Vagina (tissue), 2 donors: ENCODE measurements at regions not wholly inside any gene's neighbourhood (a gene's known extent, or its start where the extent isn't known, plus 50 kb on each side); places are given as distances from the start of the nearest gene placed in this dataset.
"Not testable (repeated sequence)": the region's sequence is repeated elsewhere in the genome, so short reads cannot be mapped to it uniquely, and the experiment has no call there.

Experiments
- DNase-seq, 2 donors: peaks; one replicate each; pipeline ENCODE4 v3.0.0-alpha.2; 2017; ENCODE audit errors: extremely low spot score in 2 of 2
- H3K27ac ChIP-seq: fragments of 200-600 bp; sonication (generic); one replicate; pipeline ENCODE4 v1.5.1; 2019
- H3K27me3 ChIP-seq: fragments of 200-600 bp; sonication (generic); one replicate; pipeline ENCODE4 v1.5.1; 2019
- H3K36me3 ChIP-seq, 2 donors: fragments of 200-600 bp; sonication (generic); one replicate each; pipeline ENCODE4 v1.5.1; 2017 to 2019
- H3K4me1 ChIP-seq: fragments of 200-600 bp; sonication (generic); one replicate; pipeline ENCODE4 v1.5.1; 2019
- H3K4me3 ChIP-seq, 2 donors: fragments of 200-600 bp; sonication (generic); 1 replicate in 1 of 2; 2 replicates in 1 of 2; pipeline ENCODE4 v1.5.1; 2016 to 2019
- H3K9me3 ChIP-seq: fragments of 200-600 bp; sonication (generic); one replicate; pipeline ENCODE4 v1.5.1; 2019
- CTCF ChIP-seq, 3 experiments: fragments of 450-650 bp in 2 of 3; fragments of 200-600 bp in 1 of 3; sonication (generic) in 1 of 3; IDR thresholded peaks; one replicate each; pipeline ENCODE4 v1.5.1; 2017 to 2019; ENCODE audit warnings: antibody characterized with exemption in 3 of 3, mild to moderate bottlenecking in 2 of 3, moderate library complexity in 2 of 3
- POLR2A ChIP-seq, 2 donors: fragments of 450-650 bp; IDR thresholded peaks; one replicate each; pipeline ENCODE4 v1.6.1; 2017; ENCODE audit warnings: antibody characterized with exemption in 2 of 2, mild to moderate bottlenecking in 2 of 2, moderate library complexity in 2 of 2
- POLR2AphosphoS5 ChIP-seq, 2 donors: sonication (generic); formaldehyde crosslinking; IDR thresholded peaks; one replicate each; pipeline ENCODE4 v1.9.0; 2017; ENCODE audit warnings: antibody characterized with exemption in 2 of 2, mild to moderate bottlenecking in 2 of 2, low read depth in 1 of 2; ENCODE audit not compliant: insufficient read depth in 1 of 2
- intact Hi-C: fragments of 100-400 bp; cut with DNase I; formaldehyde crosslinking; loops from one replicate; pipeline ENCODE4 v1.15.1; 2023

GRCh38 chr2:88802026-88802425 lies 110.6 kb downstream of the RPIA start:
- H3K4me1 ChIP-seq, H3K27ac ChIP-seq, H3K4me3 ChIP-seq, H3K36me3 ChIP-seq, H3K9me3 ChIP-seq, H3K27me3 ChIP-seq, DNase-seq, intact Hi-C loops: not testable (repeated sequence)

DNA sequence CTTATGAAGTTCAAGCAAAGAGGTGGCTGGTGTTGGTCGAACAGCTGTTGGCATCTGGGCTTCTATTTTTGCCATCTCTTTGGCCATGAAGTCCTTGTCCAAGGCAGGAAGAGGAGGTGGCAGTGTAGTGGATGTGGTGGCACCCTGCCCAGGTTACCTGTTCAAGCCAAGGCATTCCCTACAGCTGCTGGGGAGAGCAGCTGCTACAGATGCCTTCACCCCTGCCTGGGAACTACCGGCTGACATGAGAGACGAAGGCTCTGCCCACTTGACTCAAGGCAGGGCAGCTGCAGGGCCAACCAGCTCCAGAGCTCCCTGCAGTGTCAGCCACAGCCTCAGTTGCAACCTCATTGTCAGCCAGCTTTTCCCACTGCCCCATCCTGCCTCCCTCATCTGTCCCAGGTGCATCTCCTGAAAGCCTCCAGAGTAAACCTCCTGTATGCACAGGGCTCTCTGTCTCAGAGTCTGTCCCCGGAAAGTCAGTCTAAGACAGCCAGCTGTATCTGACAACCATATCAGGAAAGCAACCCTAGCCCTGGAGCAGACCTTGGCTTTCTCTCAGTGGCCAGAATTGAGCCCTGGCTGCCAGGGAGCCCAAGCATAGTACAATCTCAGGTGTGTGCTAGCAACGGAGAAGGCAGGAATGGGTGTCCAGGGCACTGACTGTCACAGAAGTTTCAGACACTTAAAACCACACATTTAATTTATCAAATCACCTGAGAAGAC lies 115.9 kb downstream of the RPIA start:
- H3K4me1 ChIP-seq = no peaks in the 10 kb centered on the region
- no peaks in the 10 kb centered on the region for H3K36me3 ChIP-seq
- no peak overlapping the region for H3K4me3 ChIP-seq
- H3K9me3 ChIP-seq = no peaks in the 10 kb centered on the region
- intact Hi-C loops = no loop called here
- no peaks in the 10 kb centered on the region for H3K27me3 ChIP-seq
- DNase-seq = no peak
- TF ChIP-seq POLR2AphosphoS5 (IDR thresholded peaks at IDR 0.05; ENCODE audit: insufficient read depth in 1 of 2, low read depth in 1 of 2) = no peak
- TF ChIP-seq POLR2A (IDR thresholded peaks at IDR 0.05) = no peak
- no peak for TF ChIP-seq CTCF (IDR thresholded peaks at IDR 0.05)
- no peak overlapping the region for H3K27ac ChIP-seq

DNA sequence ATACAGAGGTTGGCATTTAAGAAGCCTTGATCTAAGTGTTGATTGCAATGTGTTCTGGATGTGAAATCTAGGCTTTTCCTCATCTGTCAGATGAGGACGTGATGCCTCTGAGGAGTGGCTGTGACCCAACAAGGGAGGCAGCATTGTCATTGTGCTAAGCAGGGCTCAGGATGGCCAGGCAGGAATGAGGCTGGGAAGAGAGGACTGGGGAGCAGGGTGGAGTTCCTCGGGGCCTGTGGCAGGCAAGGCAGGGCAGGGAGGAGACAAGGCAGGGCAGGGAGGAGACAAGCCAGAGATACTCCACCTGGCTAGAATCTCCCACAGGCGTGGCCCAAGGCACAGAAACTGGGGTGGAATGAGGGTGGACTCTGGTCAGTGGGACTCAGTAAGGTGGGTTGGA lies 116.6 kb downstream of the RPIA start:
- TF ChIP-seq POLR2A (IDR thresholded peaks at IDR 0.05) = no peak
- no peak for TF ChIP-seq CTCF (IDR thresholded peaks at IDR 0.05)
- no peak for TF ChIP-seq POLR2AphosphoS5 (IDR thresholded peaks at IDR 0.05; ENCODE audit: insufficient read depth in 1 of 2, low read depth in 1 of 2)
- H3K27me3 ChIP-seq = no peaks in the 10 kb centered on the region
- no peak overlapping the region for H3K4me3 ChIP-seq
- H3K9me3 ChIP-seq = no peaks in the 10 kb centered on the region
- H3K36me3 ChIP-seq = no peaks in the 10 kb centered on the region
- no peak overlapping the region for H3K27ac ChIP-seq
- intact Hi-C loops = no loop called here
- no peaks in the 10 kb centered on the region for H3K4me1 ChIP-seq
- no peak for DNase-seq

GRCh38 chr2:88808652-88809051 lies 117.2 kb downstream of the RPIA start:
- intact Hi-C loops = no loop called here
- DNase-seq = no peak
- H3K27ac ChIP-seq = no peak overlapping the region
- no peaks in the 10 kb centered on the region for H3K27me3 ChIP-seq
- H3K4me1 ChIP-seq = no peaks in the 10 kb centered on the region
- H3K4me3 ChIP-seq = no peak overlapping the region
- H3K36me3 ChIP-seq = no peaks in the 10 kb centered on the region
- no peak for TF ChIP-seq POLR2A (IDR thresholded peaks at IDR 0.05)
- H3K9me3 ChIP-seq = no peaks in the 10 kb centered on the region

DNA sequence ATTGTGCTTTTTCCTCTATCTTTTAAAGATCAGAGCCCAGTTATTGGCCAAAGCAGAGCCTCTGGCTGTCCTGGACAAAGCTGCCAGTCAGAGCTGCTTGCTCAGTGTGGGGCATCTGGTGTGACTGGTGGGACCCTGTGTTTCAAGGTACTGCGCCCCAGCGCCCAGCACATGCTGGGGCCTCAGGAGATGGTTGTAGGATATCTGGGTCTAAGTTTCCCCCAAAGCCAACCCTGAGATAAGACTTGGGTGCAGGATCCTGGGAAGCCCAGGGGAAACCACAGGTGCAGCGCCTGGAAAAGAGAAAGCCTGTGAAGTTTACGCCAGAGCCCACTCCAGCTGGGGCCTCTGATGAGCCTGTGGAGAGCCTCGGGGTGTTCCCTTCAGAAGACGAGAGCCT lies 117.7 kb downstream of the RPIA start:
- H3K27me3 ChIP-seq = no peaks in the 10 kb centered on the region
- no peak for DNase-seq
- no peak for TF ChIP-seq POLR2A (IDR thresholded peaks at IDR 0.05)
- TF ChIP-seq POLR2AphosphoS5 (IDR thresholded peaks at IDR 0.05; ENCODE audit: insufficient read depth in 1 of 2, low read depth in 1 of 2) = no peak
- no peak for TF ChIP-seq CTCF (IDR thresholded peaks at IDR 0.05)
- intact Hi-C loops = no loop called here
- H3K36me3 ChIP-seq = no peaks in the 10 kb centered on the region
- H3K4me3 ChIP-seq = no peak overlapping the region
- no peaks in the 10 kb centered on the region for H3K9me3 ChIP-seq
- no peaks in the 10 kb centered on the region for H3K4me1 ChIP-seq
- no peak overlapping the region for H3K27ac ChIP-seq

DNA sequence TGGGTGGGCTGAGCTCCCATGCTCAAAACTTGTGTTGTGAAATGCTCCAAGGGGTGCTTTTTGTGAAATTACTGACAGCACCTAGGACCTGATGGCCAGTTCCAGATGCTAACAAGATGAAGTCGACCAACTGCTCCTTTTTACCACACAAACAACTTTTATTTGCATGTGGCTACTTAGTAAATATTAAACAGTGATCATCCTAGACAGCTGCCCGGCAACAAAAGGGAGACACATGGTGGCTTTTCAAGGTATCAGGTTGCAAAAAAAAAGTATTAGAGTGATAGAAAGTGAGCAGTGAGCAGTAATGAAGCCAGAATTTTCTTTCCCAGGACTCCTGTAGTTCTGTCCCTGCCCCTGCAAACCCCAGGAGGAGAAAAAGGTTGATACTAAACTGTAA lies 118.5 kb downstream of the RPIA start:
- DNase-seq = no peak
- Histone ChIP-seq H3K27me3 (no peaks in the 10 kb centered on the region), H3K36me3 (no peaks in the 10 kb centered on the region), H3K27ac (no peak overlapping the region), H3K4me1 (no peaks in the 10 kb centered on the region), H3K4me3 (no peak overlapping the region), H3K9me3 (no peaks in the 10 kb centered on the region)
- intact Hi-C loops = no loop called here
- no peak for TF ChIP-seq CTCF (IDR thresholded peaks at IDR 0.05)
- TF ChIP-seq POLR2A (IDR thresholded peaks at IDR 0.05) = no peak
- no peak for TF ChIP-seq POLR2AphosphoS5 (IDR thresholded peaks at IDR 0.05; ENCODE audit: insufficient read depth in 1 of 2, low read depth in 1 of 2)
